ENCODE measurements at regions not wholly inside any gene's neighbourhood (a gene's known extent, or its start where the extent isn't known, plus 50 kb on each side); places are given as distances from the start of the nearest gene placed in this dataset.

GRCh38 chr4:85298037-85298436, 176.9 kb upstream of the ARHGAP24 start:
- Histone ChIP-seq H3K4me3 (no peak overlapping the region), H3K27ac (replicated peaks in 1 of 4) (no peak overlapping the region), H3K4me1 (no peaks in the 10 kb centered on the region), H3K27me3 (no peaks in the 10 kb centered on the region), H3K9me3 (peaks cover 0 to 5% (median 2%) of the 10 kb centered on the region in 4 donors), H3K36me3 (no peaks in the 10 kb centered on the region)
- TF ChIP-seq EP300 (IDR thresholded peaks at IDR 0.05) (no peak), POLR2AphosphoS5 (IDR thresholded peaks at IDR 0.05) (no peak), POLR2A (IDR thresholded peaks at IDR 0.05; ENCODE audit: low read depth) (no peak)
- no peak for DNase-seq (ENCODE audit: extremely low spot score)
- 96% methylated on average over 2 of the region's 2 CpGs for WGBS
- intact Hi-C loops (cut with DNase I) = no loop called here

- Histone ChIP-seq H3K9me3 (no peaks in the 10 kb centered on the region), H3K4me3 (no peak overlapping the region), H3K27me3 (no peaks in the 10 kb centered on the region), H3K36me3 (no peaks in the 10 kb centered on the region), H3K4me1 (no peaks in the 10 kb centered on the region), H3K27ac (replicated peaks in 1 of 4) (no peak overlapping the region)
- intact Hi-C loops (cut with DNase I) = no loop called here
- 94% methylated on average over 1 of the region's 3 CpGs for WGBS
- no peak for DNase-seq (ENCODE audit: extremely low spot score)
- TF ChIP-seq EP300 (IDR thresholded peaks at IDR 0.05) = no peak
- TF ChIP-seq POLR2A (IDR thresholded peaks at IDR 0.05; ENCODE audit: low read depth) = no peak
- no peak for TF ChIP-seq CTCF (IDR thresholded peaks at IDR 0.05)
- no peak for TF ChIP-seq POLR2AphosphoS5 (IDR thresholded peaks at IDR 0.05)
Observed at GRCh38 chr4:85302193-85302736, 172.7 kb upstream of the ARHGAP24 start.

GRCh38 chr4:85302756-85303155, 172.2 kb upstream of the ARHGAP24 start:
- no peak overlapping the region for H3K4me3 ChIP-seq
- H3K36me3 ChIP-seq = no peaks in the 10 kb centered on the region
- no peak overlapping the region for H3K27ac ChIP-seq (replicated peaks in 1 of 4)
- no peak for TF ChIP-seq EP300 (IDR thresholded peaks at IDR 0.05)
- TF ChIP-seq POLR2A (IDR thresholded peaks at IDR 0.05; ENCODE audit: low read depth) = no peak
- TF ChIP-seq POLR2AphosphoS5 (IDR thresholded peaks at IDR 0.05) = no peak
- no peak for TF ChIP-seq CTCF (IDR thresholded peaks at IDR 0.05)
- no peaks in the 10 kb centered on the region for H3K27me3 ChIP-seq
- H3K9me3 ChIP-seq = no peaks in the 10 kb centered on the region
- intact Hi-C loops (cut with DNase I) = no loop called here
- DNase-seq (ENCODE audit: extremely low spot score) = no peak
- 80% methylated on average over 4 of the region's 4 CpGs for WGBS
- H3K4me1 ChIP-seq = no peaks in the 10 kb centered on the region

GRCh38 chr4:85318415-85318814, 156.5 kb upstream of the ARHGAP24 start:
- no peaks in the 10 kb centered on the region for H3K36me3 ChIP-seq
- intact Hi-C loops (cut with DNase I) = no loop called here
- peaks cover 0 to 20% (median 6%) of the 10 kb centered on the region in 4 donors for H3K9me3 ChIP-seq
- DNase-seq (ENCODE audit: extremely low spot score) = no peak
- H3K4me3 ChIP-seq = no peak overlapping the region
- no peak overlapping the region for H3K27ac ChIP-seq (replicated peaks in 1 of 4)
- no peaks in the 10 kb centered on the region for H3K27me3 ChIP-seq
- no peaks in the 10 kb centered on the region for H3K4me1 ChIP-seq
- TF ChIP-seq EP300 (IDR thresholded peaks at IDR 0.05) (no peak), CTCF (IDR thresholded peaks at IDR 0.05) (no peak), POLR2A (IDR thresholded peaks at IDR 0.05; ENCODE audit: low read depth) (no peak), POLR2AphosphoS5 (IDR thresholded peaks at IDR 0.05) (no peak)

- TF ChIP-seq EP300 (IDR thresholded peaks at IDR 0.05) = no peak
- TF ChIP-seq CTCF (IDR thresholded peaks at IDR 0.05) = no peak
- TF ChIP-seq POLR2AphosphoS5 (IDR thresholded peaks at IDR 0.05) = no peak
- no peak for TF ChIP-seq POLR2A (IDR thresholded peaks at IDR 0.05; ENCODE audit: low read depth)
- Histone ChIP-seq H3K9me3 (no peaks in the 10 kb centered on the region), H3K27ac (replicated peaks in 1 of 4) (no peak overlapping the region), H3K4me1 (no peaks in the 10 kb centered on the region), H3K4me3 (no peak overlapping the region), H3K36me3 (no peaks in the 10 kb centered on the region), H3K27me3 (no peaks in the 10 kb centered on the region)
- no peak for DNase-seq (ENCODE audit: extremely low spot score)
- intact Hi-C loops (cut with DNase I) = no loop called here
Observed at GRCh38 chr4:85358831-85359230, 116.1 kb upstream of the ARHGAP24 start.

Data from esophagus muscularis mucosa (tissue), 4 donors.